NCI-H526 treated with DMSO at 0.1 percent for 48 hours (cell line): ENCODE measurements at regions not wholly inside any gene's neighbourhood (a gene's known extent, or its start where the extent isn't known, plus 50 kb on each side); places are given as distances from the start of the nearest gene placed in this dataset.
A peak's percentile ranks its signal among the peaks of the same experiment; 100 is the strongest.

Source experiments
- DNase-seq: peaks from one replicate; lab custom pipeline; 2025; lab: John Stamatoyannopoulos, UW

- DNase-seq: no peak
Measured at GRCh38 chr11:116642481-116642880, 130.3 kb downstream of the BUD13 start.

DNA sequence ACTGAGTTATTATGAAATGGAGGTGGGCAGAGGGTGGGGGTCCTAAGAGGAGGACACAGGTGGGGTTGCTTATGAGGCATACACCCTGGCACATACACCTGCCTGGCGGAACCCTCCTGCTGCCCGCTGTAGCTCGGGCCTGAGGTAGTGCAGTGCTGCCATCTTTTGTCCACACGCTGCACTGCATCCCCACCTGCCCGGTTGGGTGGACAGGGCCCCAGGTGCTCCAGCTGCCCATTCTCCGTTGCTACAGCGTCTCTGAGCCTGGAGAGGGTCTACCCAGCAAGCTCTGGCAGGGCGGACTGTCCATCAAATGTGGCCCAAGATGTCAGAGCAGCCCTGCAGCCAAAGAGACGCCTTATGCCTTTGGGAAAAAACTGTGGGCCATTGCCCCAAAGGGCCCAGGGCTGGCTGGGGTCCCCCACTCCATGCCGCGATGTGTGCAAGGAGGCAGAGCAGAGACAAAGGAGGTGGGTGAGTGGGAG lies 131.2 kb downstream of the BUD13 start:
- peak; percentile 49 for DNase-seq

DNA sequence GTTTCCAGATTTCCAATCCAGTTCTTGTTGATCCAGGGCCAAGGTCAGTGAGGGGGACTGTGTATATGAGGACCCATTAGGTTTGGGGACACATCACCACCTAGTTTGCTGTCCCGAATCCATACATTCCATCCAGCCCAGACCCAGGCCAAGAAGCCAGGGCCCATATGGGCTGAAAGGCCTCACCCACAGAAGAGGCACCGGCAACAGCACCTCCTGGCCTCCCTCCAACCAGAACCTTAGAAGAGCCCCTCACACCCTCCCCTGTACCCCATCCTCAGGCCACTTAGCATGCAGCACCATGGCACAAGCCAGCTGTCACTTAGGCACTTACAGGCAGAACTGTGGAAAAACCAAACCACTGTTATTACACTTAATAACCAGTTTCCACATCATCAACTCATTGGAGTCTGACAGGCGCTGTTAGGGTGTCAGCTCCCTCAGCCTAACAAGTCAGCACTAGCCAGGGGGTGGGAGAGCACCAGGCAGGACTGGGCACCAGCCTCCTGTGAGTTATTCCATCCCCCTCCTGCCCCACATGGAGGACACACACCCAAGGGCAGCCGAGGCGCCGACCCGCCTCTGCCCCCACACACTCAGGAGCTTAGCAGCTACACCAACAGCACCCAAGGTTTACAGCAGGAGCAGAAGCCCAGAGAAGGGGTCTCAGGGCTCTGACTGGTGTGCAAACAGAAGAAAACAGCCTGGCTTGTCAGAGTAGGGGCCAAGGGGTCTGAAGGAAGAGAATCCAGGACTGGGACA lies 132.0 kb downstream of the BUD13 start:
- DNase-seq: no peak

DNA sequence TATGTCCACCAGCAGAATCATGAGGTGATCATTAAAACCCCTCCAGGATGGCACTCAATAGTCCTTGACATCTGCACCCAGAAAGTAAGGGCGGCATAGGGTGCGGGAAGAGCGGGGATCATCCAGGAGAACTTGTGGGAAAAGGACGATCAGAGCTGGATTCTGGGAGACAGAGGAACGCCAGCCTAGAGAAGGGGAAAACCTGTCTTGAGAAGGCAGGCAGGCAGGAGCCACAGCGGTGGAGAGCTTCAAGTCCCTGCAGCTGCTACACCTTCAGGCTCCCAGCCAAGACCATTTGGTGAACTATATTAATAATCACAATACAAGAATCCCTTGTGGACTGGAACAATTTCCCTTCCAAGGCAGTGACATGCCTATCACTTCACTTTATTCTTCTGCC lies 134.3 kb downstream of the BUD13 start:
- DNase-seq: no peak

DNA sequence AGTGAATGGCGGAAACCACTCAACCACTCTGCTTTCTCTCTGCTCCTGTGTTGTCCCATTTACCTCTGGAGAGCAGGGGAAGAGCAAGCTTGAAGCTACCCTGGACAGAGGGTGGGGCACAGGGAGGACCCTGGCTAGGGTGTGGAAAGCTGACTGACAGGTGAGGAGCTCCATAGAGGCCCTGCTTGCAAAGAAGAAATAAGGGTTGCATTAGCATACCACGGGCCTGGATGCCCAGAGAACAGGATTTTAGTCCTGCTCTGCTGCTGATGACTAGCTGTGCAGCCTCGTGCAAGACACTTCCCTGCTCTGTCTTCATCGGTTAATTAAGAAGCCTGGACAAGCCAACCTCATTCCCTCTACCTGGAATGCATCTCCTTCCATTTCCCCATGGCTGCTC lies 135.0 kb downstream of the BUD13 start:
- DNase-seq: no peak

DNA sequence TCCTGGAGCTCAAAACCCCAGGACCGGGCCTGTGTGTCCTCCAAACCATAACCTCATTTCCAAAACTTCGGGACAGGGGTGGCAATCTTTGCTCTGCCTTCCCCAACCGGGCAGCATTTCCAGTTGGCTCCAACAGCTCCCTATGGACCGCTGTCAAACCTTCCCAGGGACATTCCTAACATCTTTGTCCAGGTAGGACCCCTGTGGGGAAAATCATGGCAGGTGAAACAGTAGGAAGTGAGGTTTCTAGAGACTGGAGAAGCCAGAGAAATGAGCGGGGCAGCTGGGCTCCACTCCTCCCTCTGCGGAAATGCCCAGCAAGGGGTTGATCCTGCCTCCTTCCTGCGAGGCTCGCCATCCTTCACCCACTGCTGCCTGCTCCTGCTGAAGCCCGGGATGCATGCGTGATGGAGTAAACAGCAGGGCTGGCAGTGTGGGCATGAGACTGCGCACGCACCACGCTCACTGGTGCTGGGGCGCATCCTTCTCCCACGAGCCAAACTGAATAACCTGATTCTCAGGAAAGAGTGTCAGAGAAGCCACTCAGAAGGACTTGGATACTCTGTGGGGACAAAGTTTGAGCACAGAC lies 136.4 kb downstream of the BUD13 start:
- no peak for DNase-seq

- DNase-seq: no peak
Measured at GRCh38 chr11:116631201-116631600, 141.6 kb downstream of the BUD13 start.

DNA sequence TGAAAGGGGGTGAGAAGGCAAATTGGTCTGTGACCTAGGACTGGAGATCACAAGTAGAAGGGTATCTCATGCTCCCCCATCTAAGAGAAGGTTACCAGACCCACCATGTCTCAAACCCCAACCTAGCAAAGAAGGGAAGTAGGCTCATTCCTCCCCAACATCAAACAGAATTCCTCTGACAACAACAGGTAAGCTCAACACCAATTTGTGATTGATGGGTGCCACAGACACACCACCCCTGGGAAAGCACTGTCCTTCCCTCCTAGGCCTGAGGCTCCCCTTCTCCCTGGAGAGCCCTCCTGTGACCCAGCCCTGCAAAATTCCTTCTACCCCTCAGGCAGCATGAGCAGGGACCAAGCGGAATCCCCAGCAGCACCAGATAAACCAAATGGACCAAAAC lies 154.3 kb downstream of the BUD13 start:
- no peak for DNase-seq

DNA sequence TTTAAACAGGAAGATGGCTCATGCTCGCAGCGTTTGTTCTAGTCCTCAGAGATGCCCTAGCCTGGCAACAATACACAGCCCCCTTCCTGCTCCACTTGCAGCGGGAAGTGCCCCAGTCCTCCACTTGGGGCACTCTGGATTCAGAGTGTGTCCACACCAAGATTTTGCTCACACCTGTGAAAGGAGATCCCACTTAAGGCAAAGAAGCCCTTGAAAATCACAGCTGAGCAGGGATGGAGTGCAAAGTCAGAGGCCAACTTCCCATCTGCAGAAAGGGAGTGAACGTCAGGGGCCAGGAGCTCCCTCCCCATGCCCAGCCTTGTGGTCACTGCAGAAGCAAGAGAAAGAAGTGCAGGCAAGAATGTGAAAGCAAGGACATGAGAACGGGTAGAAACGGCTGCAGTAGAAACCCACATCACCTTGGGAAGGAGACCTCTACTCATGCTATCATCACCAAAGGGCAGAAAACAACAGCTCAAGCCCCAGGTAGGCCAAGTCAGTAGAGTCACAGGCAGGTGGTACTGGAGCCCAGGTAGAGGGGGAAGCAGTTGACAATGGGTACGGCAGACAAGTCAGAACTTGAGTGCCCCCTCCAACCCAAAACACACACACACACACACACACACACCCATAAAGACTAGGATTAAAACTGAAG lies 157.4 kb downstream of the BUD13 start:
- no peak for DNase-seq

- DNase-seq: no peak
Measured at GRCh38 chr11:116614306-116615210, 158.2 kb downstream of the BUD13 start.

- no peak for DNase-seq
Measured at GRCh38 chr11:116613206-116613875, 159.4 kb downstream of the BUD13 start.

- DNase-seq: no peak
Measured at GRCh38 chr11:116611998-116612620, 160.7 kb downstream of the BUD13 start.

GRCh38 chr11:116610190-116610589 lies 162.6 kb downstream of the BUD13 start:
- DNase-seq: no peak

- DNase-seq: no peak
Measured at GRCh38 chr11:116607027-116607426, 165.8 kb downstream of the BUD13 start.

- no peak for DNase-seq
Measured at GRCh38 chr11:116605543-116606459, 167.0 kb downstream of the BUD13 start.

DNA sequence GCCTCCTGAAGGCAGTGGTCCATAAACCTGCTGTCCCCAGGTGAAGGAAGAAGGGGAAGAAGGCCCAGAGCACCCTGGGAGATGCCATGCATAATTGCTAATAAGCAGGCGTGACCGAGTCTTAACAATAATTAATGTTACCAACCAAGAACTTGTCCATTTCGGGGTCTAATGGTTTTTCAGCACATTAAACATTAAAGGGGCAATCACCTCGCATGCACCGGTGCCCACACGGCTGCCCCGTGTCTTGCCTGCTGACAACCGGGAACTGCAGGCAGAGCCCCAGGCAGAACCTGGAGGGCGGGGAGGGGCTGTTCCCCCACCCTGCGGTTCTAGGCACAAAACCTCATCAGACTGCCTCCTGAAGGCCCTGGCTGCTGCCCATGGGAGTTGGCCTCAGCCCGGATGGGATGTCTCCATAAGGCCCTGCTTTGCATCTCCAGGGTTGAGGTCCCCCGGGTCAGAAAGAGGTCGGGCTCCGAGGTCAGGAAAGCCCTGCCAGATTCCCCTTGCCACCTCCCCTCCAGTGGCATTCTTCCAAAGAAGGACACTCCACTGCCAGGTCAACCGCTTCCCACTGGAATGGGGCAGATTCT lies 169.0 kb downstream of the BUD13 start:
- no peak for DNase-seq

DNA sequence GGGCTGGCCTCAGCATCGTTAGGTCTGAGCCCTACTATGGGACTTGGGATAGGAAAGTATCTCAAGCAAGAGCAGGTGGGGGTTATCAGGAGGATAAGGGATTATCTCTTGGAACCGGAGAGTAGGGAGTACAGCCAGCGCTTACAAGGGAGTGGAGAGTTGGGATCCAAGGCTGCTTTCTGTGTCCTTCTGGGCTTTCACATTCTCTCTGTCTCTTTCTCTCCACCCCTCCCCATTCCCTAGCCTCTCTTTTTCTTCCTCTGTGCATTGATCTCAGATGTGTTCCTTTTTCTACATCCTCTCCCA lies 170.2 kb downstream of the BUD13 start:
- DNase-seq: no peak

- no peak for DNase-seq
Measured at GRCh38 chr11:116601814-116602636, 170.8 kb downstream of the BUD13 start.

- DNase-seq: no peak
Measured at GRCh38 chr11:116600930-116601329, 171.9 kb downstream of the BUD13 start.
